T1000 (cell line): ENCODE measurements at regions not wholly inside any gene's neighbourhood (a gene's known extent, or its start where the extent isn't known, plus 50 kb on each side); places are given as distances from the start of the nearest gene placed in this dataset.

ENCODE experiments used
- DNase-seq: peaks from one replicate; lab custom pipeline; 2025; ENCODE audit warnings: mixed read lengths; lab: John Stamatoyannopoulos, UW

GRCh38 chr20:48276021-48276342, 490.7 kb upstream of the SULF2 start:
- DNase-seq, result no peak

GRCh38 chr20:48275286-48276020, 490.2 kb upstream of the SULF2 start:
- no peak for DNase-seq

GRCh38 chr20:48273843-48274242, 488.6 kb upstream of the SULF2 start:
- no peak for DNase-seq

GRCh38 chr20:48270885-48271284, 485.6 kb upstream of the SULF2 start:
- DNase-seq, result no peak

GRCh38 chr20:48267860-48268633, 482.8 kb upstream of the SULF2 start:
- DNase-seq, result no peak

GRCh38 chr20:48266571-48266970, 481.3 kb upstream of the SULF2 start:
- no peak for DNase-seq

- no peak for DNase-seq
Measured at GRCh38 chr20:48265791-48266190, 480.5 kb upstream of the SULF2 start.

- no peak for DNase-seq
Measured at GRCh38 chr20:48262955-48263354, 477.7 kb upstream of the SULF2 start.

- DNase-seq, result no peak
Measured at GRCh38 chr20:48262466-48262865, 477.2 kb upstream of the SULF2 start.

- no peak for DNase-seq
Measured at GRCh38 chr20:48261398-48261910, 476.2 kb upstream of the SULF2 start.

- DNase-seq, result no peak
Measured at GRCh38 chr20:48260129-48260756, 475.0 kb upstream of the SULF2 start.

- DNase-seq, result no peak
Measured at GRCh38 chr20:48259456-48259855, 474.2 kb upstream of the SULF2 start.

- no peak for DNase-seq
Measured at GRCh38 chr20:48257833-48258232, 472.6 kb upstream of the SULF2 start.

- DNase-seq, result no peak
Measured at GRCh38 chr20:48247961-48248360, 462.7 kb upstream of the SULF2 start.

GRCh38 chr20:48246061-48246790, 460.9 kb upstream of the SULF2 start:
- DNase-seq, result no peak

- DNase-seq, result no peak
Measured at GRCh38 chr20:48242623-48243022, 457.3 kb upstream of the SULF2 start.

GRCh38 chr20:48241482-48241881, 456.2 kb upstream of the SULF2 start:
- DNase-seq, result no peak

- no peak for DNase-seq
Measured at GRCh38 chr20:48238781-48239180, 453.5 kb upstream of the SULF2 start.

- DNase-seq, result no peak
Measured at GRCh38 chr20:48238326-48238725, 453.0 kb upstream of the SULF2 start.

GRCh38 chr20:48236000-48236970, 451.0 kb upstream of the SULF2 start:
- no peak for DNase-seq

- no peak for DNase-seq
Measured at GRCh38 chr20:48234951-48235350, 449.7 kb upstream of the SULF2 start.
